ENCODE measurements at regions not wholly inside any gene's neighbourhood (a gene's known extent, or its start where the extent isn't known, plus 50 kb on each side); places are given as distances from the start of the nearest gene placed in this dataset.

- TF ChIP-seq EZH2 (IDR thresholded peaks at IDR 0.05) (no peak), POLR2AphosphoS5 (IDR thresholded peaks at IDR 0.05; ENCODE audit: borderline replicate concordance, low read depth, low read length) (no peak), FOXP2 (optimal IDR thresholded peaks at IDR 0.05; ENCODE audit: control extremely low read depth, extremely low read length, insufficient read depth) (no peak)
Observed at GRCh38 chr20:23146857-23147637, 60.9 kb upstream of the CD93 start.

Measured in SK-N-MC (cell line).